Kidney glomerular epithelial cell (primary cell): ENCODE measurements at regions not wholly inside any gene's neighbourhood (a gene's known extent, or its start where the extent isn't known, plus 50 kb on each side); places are given as distances from the start of the nearest gene placed in this dataset.

Source experiments
- DNase-seq: peaks from one replicate; lab custom pipeline; 2025; lab: John Stamatoyannopoulos, UW

DNA sequence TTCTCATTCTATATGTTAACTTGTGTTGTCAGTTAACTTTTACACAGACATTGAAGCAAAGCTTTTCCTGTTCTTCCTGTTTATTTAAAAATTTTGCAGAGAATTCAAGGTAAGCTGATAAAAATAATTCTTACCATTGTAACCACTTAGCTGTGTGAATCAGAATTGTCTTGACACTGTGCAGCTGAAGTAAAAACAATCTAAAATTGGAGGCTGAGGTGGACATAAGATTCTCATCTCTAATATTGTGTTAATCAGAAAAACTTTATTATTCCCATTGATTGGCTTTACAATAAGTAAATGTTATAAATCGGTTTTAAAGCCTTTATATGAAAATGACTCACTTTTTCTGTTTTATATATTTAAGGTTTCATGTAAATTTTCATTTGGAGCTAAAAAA lies 240.3 kb upstream of the PLEKHG7 start:
- DNase-seq = no peak

DNA sequence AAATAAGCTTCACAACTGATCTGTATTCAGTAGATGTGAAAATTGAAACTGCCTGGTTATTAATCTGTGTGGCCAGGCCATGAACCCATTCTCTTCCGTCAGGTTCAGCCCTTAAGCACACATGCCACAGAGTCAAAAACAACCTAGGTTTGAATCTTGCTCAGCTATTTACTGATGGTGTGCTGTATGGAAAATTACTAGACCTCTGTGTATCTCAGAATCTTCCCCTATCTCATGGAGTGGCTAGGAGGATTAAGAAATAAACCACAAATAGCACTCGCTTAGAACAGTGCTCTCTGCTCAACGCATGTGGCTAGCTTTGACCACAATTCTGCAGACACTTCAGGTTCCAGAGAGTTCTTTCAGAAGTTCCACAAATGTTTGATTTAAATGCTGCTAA lies 240.7 kb upstream of the PLEKHG7 start:
- DNase-seq = no peak

DNA sequence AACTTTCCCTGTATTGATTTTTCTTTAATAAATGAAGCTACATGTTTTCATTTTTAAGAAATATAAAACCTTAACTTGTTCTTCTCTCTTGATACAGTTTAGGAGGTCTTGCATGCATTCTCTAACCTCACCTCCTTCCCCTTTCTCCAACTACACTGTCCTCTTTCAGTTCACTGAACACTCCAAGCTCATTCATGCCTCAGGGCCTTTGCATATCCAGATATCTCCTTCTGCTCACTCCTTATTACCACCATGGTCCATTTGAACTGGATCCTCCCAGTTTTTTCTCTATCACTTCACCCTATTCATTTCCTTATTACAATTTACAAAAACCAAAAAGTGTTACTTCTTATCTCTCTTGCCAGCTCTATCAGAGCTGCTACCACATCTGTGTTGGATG lies 242.9 kb upstream of the PLEKHG7 start:
- no peak for DNase-seq

DNA sequence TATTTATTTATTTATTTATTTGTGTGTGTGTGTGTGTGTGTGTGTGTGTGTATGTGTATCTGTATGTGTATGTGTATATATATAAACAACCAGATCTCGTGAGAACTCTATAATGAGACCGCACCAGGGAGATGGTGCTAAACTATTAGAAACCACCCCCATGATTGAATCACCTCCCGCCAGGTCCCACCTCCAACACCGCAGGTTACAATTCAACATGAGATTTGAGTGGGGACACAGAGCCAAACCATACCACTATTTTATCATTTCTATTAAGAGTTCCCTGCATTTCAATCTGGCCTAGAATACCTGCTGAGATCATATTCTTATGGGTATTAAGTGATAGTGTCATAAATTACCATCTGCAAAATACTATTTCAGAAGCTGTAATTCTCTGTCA lies 243.8 kb upstream of the PLEKHG7 start:
- no peak for DNase-seq

DNA sequence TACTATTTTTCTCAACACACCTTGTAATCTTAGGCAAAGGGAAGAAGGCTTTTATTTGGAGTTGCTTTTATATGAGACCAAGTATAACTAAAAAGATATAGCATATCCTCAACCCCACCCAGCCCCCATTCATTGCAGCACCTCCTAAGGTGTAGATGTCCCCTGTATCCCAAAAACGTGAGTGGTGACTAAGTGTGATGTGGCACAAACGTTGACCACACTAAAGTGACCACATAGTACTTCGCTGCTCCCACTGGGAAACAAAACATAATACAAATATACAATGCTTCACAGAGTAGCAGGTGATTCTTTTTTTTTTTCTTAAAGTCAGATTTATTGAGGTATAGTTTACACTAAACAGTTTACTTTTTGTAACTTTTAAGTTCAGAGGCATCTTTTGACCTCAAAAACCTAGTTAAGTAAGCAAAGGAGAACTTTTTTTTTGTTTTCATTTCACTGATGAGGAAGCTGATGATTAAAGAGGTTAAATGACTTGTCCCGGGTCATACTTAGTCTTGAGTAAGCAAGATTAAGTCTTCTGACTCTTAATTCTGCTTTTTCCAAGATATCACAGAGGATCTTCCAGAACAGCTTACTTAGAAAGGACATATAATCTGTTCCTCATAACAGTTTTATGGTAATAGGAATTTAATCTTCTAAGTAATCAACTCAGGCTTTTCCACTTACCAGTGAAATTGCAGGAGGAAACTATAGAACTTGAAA lies 245.2 kb upstream of the PLEKHG7 start:
- no peak for DNase-seq

DNA sequence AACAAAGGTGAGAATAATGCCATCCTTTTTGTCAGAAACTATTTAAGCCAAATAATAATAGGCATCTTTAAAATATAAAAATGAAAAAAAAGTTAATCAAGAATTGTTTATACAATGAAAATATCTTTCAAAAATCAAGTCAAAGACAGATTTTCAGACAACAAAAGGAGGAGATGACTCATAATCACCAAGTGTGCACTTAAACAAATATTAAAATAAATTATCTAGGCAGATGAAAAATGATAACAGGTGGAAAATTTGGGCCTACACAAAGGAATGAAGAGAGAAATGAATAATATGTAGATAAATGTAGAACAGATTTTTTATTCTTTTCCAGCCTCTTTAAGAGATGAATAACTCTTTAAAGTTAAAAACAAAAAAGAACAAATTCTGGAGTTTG lies 250.0 kb upstream of the PLEKHG7 start:
- no peak for DNase-seq

DNA sequence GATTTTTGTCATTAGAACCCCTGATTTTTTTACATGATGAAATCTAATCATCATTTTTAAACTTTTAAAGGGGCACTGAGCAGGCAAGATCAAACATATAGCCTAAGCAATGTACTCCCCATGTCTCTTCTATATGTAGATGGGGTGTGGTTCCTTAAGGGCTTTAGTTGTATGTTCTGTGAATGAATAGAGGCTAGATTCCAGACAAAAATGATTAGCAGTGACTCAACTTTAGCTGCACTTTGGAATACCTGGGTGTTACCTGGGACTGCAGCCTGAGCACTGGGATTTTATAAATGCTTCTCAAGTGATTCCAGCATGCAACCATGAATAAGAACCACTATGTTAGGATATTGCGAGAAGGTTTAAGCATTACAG lies 256.7 kb upstream of the PLEKHG7 start:
- DNase-seq = no peak

DNA sequence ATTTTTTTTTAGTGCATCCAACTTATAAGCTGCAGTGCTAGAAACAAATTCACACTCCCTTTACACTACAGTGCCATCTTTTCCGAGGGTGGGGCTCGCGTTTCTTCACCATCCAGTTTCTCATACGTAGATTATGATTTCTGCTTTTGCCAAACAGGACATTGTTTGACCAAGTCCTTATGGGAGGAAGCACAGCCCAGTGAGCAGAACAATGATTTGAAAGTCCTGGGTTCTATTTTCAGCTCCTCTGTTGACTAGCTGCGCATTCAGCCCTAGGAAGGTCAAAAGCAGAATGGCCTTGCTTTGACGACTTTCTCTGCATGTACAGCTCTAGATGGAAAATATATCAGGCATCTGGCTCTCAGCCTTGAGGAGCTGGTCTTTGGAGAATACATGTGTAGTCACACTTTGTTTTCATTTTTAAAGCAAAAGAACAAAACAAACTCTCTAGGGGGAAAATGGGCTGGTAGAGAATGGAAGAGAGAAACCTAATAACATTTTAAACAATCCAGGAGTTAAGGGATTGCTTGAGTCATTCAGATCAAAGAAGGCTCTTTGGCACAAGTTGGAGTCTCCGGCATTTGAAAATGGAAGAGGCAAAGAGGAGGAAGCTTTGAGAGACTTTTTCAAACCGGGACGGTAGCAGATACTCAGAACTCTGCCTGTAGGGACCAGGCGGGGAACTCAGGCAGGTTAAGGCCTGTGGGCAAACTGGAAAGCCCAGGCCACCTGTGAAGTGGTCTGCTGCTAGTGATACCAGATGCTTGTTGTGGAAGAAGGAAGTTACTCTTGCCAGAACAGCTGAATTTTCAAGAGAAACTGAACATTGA lies 257.3 kb upstream of the PLEKHG7 start:
- no peak for DNase-seq

DNA sequence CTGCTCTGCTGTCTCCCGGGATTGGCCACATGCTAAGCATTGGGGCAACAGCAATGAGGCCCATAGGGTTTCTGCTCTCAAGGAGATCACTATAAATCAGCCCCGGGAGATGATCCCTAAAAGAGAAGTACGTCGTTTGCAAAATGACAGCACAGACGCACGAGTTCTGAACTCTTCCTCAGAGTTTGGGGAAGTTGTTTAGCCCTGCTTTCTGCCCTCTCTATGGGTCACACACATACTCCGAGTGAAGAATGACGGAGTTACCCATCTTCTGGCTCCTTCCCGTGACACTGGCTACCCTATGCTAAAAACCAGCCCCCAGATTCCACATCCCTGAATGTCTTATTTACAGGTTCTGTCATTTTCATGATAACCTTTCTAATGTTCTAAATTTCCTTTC lies 258.0 kb upstream of the PLEKHG7 start:
- DNase-seq = no peak

DNA sequence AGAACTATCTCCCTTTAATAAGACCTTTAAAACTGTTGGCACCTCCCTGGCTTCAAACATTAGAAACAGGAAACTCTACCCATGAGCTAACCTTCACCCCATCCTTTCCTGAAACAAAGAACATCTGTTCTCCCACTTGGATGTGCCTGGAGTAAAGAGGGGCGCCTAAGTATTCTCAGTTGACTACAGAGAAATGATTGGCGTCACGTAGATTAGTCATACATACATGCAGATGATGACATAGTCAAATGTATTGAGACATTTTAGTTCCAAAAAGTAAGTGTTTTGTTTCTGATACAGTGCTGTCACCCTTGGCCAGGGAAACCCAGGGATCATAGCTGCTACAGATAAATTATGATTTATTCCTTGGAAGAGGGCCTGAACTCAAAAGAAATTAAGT lies 260.0 kb upstream of the PLEKHG7 start:
- no peak for DNase-seq

DNA sequence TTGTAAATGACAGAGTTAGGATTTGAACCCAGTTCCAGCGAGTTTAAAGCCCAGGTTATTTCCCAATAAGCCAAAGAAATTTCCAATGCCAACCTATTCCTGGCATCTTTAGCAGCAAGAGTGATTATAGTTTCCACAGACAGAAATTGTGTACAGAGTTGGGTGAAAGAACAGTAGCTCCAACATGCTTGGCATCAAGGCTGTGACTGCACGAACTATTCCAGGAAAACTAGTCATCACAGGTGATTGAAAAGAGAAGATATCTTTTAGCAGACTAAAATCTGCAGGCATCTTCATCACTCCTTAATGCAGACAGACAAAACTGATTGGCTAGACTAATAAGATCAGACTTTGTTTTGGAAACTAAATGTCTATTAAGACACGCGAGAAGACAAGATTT lies 262.7 kb upstream of the PLEKHG7 start:
- DNase-seq = no peak

DNA sequence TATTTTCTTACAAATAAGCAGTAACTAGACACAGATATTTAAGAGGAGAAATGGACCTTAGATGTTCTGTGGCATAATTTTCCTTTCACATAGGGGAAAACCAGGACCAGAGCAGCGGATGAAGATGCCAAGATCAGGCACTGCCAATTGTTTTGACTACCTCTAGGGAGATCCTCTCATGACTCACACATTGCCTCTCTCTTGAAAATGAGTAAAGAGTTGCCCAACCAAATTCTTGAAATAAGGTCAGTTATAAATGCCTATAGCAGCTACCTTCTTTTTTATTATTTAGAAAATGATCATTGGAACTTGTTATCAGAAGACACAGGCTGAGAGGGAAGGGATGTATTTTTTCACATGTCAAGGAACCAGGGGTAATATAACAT lies 263.4 kb upstream of the PLEKHG7 start:
- DNase-seq = peak; percentile 27

DNA sequence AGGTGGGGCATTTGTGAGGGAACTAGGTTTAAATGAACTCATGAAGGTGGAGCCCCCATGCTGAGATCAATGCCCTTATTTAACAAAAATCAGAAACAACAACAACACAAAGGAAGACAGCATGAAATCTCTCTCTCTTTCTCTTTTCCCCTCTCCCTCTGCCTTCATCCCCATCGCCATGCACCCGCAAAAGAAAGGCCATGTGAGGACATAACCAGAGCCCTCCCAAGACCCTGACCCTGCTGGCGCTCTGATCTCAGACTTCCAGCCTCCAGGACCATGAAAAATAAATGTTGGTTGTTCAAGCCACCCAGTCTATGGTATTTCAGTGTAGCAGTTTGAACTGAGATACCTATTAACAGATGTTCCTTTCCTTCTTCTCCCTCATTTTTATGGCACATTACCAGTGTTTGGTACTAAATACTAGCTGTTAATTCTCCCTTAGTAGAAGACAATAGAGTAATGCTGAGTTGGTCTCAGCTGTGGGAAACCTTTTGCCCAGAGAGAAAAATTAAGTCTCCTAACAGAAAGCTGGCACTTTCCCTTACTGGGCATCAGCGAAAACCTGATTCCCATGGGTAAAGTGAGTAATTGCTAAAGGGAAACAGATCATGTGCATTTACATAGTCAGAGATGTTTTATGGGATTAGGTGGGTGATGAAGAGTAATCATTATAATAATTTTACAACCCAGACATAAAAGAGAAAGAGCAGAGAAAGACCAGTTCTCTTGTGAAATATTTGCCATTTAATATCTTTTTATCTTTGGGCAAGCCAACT lies 264.0 kb upstream of the PLEKHG7 start:
- DNase-seq = no peak

DNA sequence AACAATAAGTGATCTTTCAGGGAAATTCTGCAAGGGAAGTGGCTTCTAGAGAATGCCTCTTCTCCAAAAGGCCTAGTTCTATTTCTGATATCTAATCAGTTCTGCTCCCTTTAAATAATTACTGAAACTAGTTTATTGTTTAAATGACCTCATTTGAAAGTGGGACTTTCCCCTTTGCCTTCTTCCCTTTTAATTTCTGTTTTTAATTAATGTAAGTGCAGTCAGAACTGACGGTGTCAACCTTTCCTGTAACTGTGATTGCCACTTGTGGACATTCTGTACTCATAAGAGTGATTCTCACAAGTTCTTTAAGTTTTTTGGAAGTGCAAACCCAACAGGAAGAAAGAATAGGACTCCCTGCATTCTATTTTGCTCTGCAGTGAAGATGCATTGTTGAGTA lies 265.3 kb upstream of the PLEKHG7 start:
- no peak for DNase-seq

DNA sequence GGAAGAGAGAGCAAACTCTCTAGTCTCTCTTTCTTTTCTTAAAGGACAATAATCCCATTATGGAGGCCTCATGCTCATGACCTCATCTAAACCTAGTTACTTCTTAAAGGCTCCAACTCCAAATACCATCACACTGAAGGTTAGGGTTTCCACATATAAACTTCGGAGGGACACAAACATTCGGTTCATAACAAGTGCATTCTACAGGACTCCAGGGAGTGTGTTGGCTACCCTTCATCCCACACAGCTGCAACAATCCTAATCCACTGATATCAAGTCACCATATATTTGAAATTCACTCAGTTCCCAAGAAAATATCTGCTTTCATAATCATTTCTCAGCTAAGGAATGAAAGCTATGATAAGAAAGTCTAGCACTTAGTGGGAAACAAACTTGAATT lies 265.9 kb upstream of the PLEKHG7 start:
- DNase-seq = no peak

DNA sequence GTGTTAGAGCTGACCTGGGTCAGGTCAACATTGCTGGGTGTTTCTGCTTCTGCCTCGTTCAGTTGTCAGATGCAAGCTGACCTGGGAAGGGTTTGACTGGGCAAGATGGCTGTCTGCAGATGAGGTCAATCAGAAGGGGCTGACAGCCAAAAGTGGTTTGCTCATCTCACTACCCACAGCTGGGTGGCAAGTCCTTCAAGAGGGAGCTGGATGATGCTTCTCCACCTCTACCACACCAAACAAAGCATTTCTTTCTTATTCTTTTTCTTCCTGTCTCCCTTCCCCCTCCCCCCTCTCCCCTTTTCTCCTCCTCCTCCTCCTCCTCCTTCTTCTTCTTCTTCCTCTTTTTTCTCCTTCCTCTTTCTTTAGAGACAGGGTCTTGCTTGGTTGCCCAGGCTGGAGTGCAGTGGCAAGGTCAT lies 268.2 kb upstream of the PLEKHG7 start:
- DNase-seq = no peak

DNA sequence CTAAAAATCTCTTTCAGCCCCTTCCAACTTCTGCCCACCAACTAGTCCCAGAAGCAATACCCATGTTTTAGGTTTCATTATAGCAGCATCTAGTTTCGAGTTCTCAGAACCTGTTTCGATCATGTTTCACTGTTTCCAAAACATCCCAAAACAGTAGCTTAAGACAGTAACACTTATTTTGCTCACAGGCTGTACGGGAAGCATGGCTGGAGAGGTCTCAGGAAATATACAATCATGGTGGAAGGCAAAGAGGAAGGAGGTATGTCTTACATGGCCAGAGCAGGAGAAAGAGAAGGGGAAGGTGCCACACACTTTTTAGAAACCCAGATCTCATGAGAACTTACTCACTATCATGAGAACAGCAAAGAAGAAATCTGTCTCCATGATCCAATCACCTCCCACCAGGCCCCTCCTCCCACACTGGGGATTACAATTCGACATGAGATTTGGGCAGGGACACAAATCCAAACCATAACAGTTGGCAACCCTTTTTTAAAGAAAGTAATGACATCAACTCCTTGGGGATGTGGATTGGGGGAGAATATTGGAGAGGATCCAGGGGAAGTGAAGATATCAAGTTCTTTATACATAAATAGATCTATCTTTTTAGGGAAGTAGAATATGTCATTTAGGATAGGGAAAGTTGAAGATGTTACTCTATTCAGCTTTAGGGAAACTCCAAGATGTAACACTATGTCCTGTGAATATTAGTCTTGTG lies 269.9 kb upstream of the PLEKHG7 start:
- DNase-seq = no peak

DNA sequence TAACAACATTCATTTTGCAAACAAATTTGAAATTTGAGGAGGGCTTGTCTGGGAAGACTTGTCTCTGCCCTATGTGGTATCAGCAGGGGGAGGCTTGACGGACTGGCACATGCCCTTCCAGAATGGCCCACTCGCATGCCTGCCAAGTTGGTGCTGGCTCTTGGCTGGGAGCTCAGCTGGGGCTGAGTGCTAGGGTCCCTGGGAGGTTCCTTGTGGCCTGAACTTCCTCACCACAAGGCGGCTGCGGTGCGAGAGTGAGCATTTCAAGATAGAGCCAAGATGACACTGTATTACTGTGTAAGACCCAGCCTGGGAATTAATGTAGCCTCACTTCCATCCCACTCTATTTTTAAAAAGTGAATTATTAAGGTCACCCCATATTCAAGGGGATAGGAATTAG lies 271.6 kb upstream of the PLEKHG7 start:
- no peak for DNase-seq

DNA sequence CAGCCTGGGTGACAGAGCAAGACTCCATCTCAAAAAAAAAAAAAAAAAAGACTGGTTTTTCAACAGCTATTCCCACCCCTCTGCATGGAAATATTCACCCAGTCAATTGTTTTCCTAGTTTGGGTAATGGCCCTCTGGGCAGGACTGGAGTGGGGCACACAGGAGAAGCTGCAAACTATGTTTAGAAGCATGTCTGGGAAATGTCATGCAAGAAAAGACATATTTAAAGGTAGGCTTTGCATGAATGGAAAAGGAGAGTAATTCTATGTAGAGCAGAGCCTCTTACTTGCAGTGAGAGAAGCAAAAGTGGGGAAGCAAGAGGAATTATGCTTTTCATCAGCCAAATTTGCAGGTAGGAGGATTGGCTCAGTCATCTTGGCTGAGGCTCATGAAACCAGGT lies 276.5 kb upstream of the PLEKHG7 start:
- DNase-seq = no peak

DNA sequence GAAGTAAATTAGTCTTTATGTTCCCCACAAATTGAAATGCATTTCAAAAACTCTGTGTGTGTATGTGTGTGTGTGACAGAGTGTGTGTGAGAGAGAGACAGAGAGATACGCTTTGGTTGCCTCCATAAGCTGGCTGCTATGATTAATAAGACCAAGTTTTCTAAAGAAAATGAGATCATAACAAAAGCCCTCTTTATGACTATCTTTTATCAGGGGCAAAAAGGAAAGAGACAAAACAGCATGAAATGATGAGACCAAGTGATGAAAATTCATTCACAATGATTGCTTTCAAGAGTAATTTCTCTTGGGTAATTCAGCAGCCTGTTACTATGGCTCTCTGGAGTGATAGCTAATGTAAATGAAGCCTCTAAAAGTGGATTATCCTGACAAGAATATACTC lies 277.6 kb upstream of the PLEKHG7 start:
- no peak for DNase-seq

DNA sequence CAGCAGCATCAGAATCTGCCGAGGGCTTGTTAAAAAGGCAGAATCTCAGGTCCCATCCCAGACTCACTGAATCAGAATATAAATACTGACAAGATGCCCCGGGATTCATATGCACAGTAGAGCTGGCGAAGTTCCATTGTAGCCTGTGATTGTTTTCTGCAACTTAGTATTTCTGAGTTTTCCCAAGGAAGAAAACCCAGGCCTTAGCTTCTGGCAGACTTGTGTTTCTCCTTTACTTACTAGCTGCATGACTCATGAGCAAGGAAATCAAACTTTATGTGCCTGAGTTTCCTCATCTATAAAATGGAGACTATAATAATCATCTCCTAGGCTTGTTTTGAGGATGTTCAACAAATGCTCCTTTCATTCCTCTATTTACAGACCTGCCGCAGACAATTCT lies 278.5 kb upstream of the PLEKHG7 start:
- no peak for DNase-seq

DNA sequence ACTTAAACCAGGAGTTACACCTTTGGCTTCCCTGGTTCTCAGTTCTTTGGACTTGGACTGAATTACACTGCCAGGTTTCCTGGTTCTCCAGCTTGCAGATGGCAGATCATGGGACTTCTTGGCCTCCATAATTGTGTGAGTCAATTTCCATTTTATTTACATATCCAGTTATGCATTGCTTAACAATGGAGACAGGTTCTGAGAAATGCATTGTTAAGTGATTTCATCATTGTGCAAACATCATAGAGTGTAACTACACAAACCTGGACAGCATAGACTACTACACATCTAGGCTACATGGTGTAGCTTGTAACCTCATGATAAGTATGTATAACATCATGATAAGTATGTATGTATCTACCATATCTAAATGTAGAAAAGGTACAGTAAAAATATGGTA lies 276.1 kb upstream of the BTG1 start:
- no peak for DNase-seq
